Spleen (tissue), 11 donors: ENCODE measurements at regions not wholly inside any gene's neighbourhood (a gene's known extent, or its start where the extent isn't known, plus 50 kb on each side); places are given as distances from the start of the nearest gene placed in this dataset.

Experiments used
- DNase-seq: peaks from one replicate; pipeline ENCODE4 v3.0.0-alpha.2; 2020
- H3K27ac ChIP-seq, 8 donors: fragments of 200-600 bp; sonication (generic) in 7 of 8; 1 replicate in 4 of 8; 2 replicates in 4 of 8; pipeline versions ENCODE4 v1.5.0 to v1.8.0; 2016 to 2021; ENCODE audit warnings: inconsistent platforms in 4 of 8, mild to moderate bottlenecking in 4 of 8, moderate library complexity in 1 of 8
- H3K27me3 ChIP-seq, 7 donors: fragments of 200-600 bp; sonication (generic) in 6 of 7; replicated peaks in 1 of 7; 1 replicate in 4 of 7; 2 replicates in 3 of 7; pipeline versions ENCODE4 v1.5.0 to v1.8.0; 2016 to 2021; ENCODE audit warnings: inconsistent platforms in 3 of 7, mild to moderate bottlenecking in 1 of 7
- H3K36me3 ChIP-seq, 6 donors: fragments of 200-600 bp; sonication (generic) in 5 of 6; 1 replicate in 4 of 6; 2 replicates in 2 of 6; pipeline versions ENCODE4 v1.5.0 to v1.8.0; 2016 to 2021; ENCODE audit warnings: inconsistent platforms in 2 of 6
- H3K4me1 ChIP-seq, 6 donors: fragments of 200-600 bp; sonication (generic) in 5 of 6; 1 replicate in 3 of 6; 2 replicates in 3 of 6; pipeline versions ENCODE4 v1.5.0 to v1.8.0; 2016 to 2021; ENCODE audit warnings: inconsistent platforms in 3 of 6
- H3K4me3 ChIP-seq, 8 donors: fragments of 200-600 bp; sonication (generic) in 7 of 8; 1 replicate in 4 of 8; 2 replicates in 4 of 8; pipeline versions ENCODE4 v1.5.0 to v1.8.0; 2016 to 2021; ENCODE audit warnings: inconsistent platforms in 4 of 8, mild to moderate bottlenecking in 4 of 8, moderate library complexity in 2 of 8
- H3K9me3 ChIP-seq, 8 donors: fragments of 200-600 bp; sonication (generic) in 7 of 8; 1 replicate in 4 of 8; 2 replicates in 4 of 8; pipeline versions ENCODE4 v1.5.0 to v1.8.0; 2016 to 2021; ENCODE audit warnings: inconsistent platforms in 4 of 8
- CTCF ChIP-seq, 11 experiments: fragments of 200-600 bp in 7 of 11; fragments of 450-650 bp in 4 of 11; sonication (generic) in 4 of 11; IDR thresholded peaks in 8 of 11; conservative IDR thresholded peaks in 3 of 11; 1 replicate in 7 of 11; 2 replicates in 4 of 11; pipeline versions ENCODE4 v1.4.0 to v1.8.0; 2016 to 2021; ENCODE audit warnings: antibody characterized with exemption in 11 of 11, inconsistent platforms in 4 of 11, mild to moderate bottlenecking in 1 of 11
- POLR2A ChIP-seq, 3 donors: fragments of 450-650 bp; IDR thresholded peaks; one replicate each; pipeline ENCODE4 v1.5.1; 2017; ENCODE audit warnings: antibody characterized with exemption in 3 of 3, mild to moderate bottlenecking in 1 of 3
- POLR2AphosphoS5 ChIP-seq, 3 donors: sonication (generic); formaldehyde crosslinking; IDR thresholded peaks; one replicate each; pipeline ENCODE4 v1.5.1; 2017; ENCODE audit warnings: antibody characterized with exemption in 3 of 3
- WGBS, 5 donors: extraction: QIAGEN DNeasy Blood & Tissue Kit in 3 of 5; methylation state at CpG; one replicate each; pipeline versions ENCODE4 v1.1.5 to v1.1.7; 2013 to 2018; 5-methylcytosine and 5-hydroxymethylcytosine counted together
- intact Hi-C: fragments of 100-400 bp; cut with DNase I; formaldehyde crosslinking; loops from one replicate; pipeline ENCODE4 v1.15.0; 2023; ENCODE audit warnings: low total_unique reads
- donor health status: healthy with polysubstance abuse.
- donor health status: DM: no; HTN: no; CAD: no; lungs with moderate emphysema.
- donor health status: DM: no; HTN: no; CAD: no.
- donor health status: Bipolar disorder and iron deficiency.
- donor health status: healthy.
- donor health status: DM: no; HTN: no; CAD: no.
- donor health status: DM: yes; HTN: yes; CAD: no.

- H3K27ac ChIP-seq = no peak overlapping the region
- H3K27me3 ChIP-seq = peaks cover 0 to 56% (median 0%) of the 10 kb centered on the region in 7 donors
- no peaks in the 10 kb centered on the region for H3K9me3 ChIP-seq
- intact Hi-C loops = no loop called here
- H3K36me3 ChIP-seq = no peaks in the 10 kb centered on the region
- H3K4me3 ChIP-seq = no peak overlapping the region
- peaks cover 0 to 5% (median 0%) of the 10 kb centered on the region in 6 donors for H3K4me1 ChIP-seq
- WGBS, 5 donors = 84 to 89% (median 88%) methylated on average over 1 of the region's 1 CpG
- no peak for TF ChIP-seq POLR2A (IDR thresholded peaks at IDR 0.05)
- TF ChIP-seq CTCF (IDR thresholded peaks at IDR 0.05 in 8 of 11, conservative IDR thresholded peaks at IDR 0.05 in 3 of 11) = no peak
- no peak for TF ChIP-seq POLR2AphosphoS5 (IDR thresholded peaks at IDR 0.05)
- no peak for DNase-seq
Measured at GRCh38 chr15:69647142-69647513, 194.5 kb downstream of the RPLP1 start.

- H3K4me3 ChIP-seq = no peak overlapping the region
- TF ChIP-seq CTCF (IDR thresholded peaks at IDR 0.05 in 8 of 11, conservative IDR thresholded peaks at IDR 0.05 in 3 of 11) (no peak), POLR2AphosphoS5 (IDR thresholded peaks at IDR 0.05) (no peak), POLR2A (IDR thresholded peaks at IDR 0.05) (no peak)
- no peak for DNase-seq
- H3K9me3 ChIP-seq = no peaks in the 10 kb centered on the region
- peaks cover 0 to 57% (median 0%) of the 10 kb centered on the region in 7 donors for H3K27me3 ChIP-seq
- H3K27ac ChIP-seq = no peak overlapping the region
- no peaks in the 10 kb centered on the region for H3K36me3 ChIP-seq
- peaks cover 0 to 16% (median 0%) of the 10 kb centered on the region in 6 donors for H3K4me1 ChIP-seq
- WGBS, 5 donors = 55 to 68% (median 58%) methylated on average over 14 of the region's 14 CpGs
- intact Hi-C loops = no loop called here
Measured at GRCh38 chr15:69648212-69648611, 195.6 kb downstream of the RPLP1 start.

- Histone ChIP-seq H3K9me3 (no peaks in the 10 kb centered on the region), H3K36me3 (no peaks in the 10 kb centered on the region), H3K27me3 (peaks cover 0 to 57% (median 0%) of the 10 kb centered on the region in 7 donors), H3K4me3 (no peak overlapping the region), H3K27ac (no peak overlapping the region), H3K4me1 (peaks cover 0 to 17% (median 0%) of the 10 kb centered on the region in 6 donors)
- DNase-seq = no peak
- 66 to 77% (median 68%) methylated on average over 13 of the region's 13 CpGs for WGBS, 5 donors
- intact Hi-C loops = no loop called here
- TF ChIP-seq CTCF (IDR thresholded peaks at IDR 0.05 in 8 of 11, conservative IDR thresholded peaks at IDR 0.05 in 3 of 11) (no peak), POLR2AphosphoS5 (IDR thresholded peaks at IDR 0.05) (no peak), POLR2A (IDR thresholded peaks at IDR 0.05) (no peak)
Measured at GRCh38 chr15:69648775-69649735, 196.4 kb downstream of the RPLP1 start.

GRCh38 chr15:69652293-69652692 lies 199.7 kb downstream of the RPLP1 start:
- Histone ChIP-seq H3K9me3 (no peaks in the 10 kb centered on the region), H3K4me1 (peaks cover 0 to 17% (median 0%) of the 10 kb centered on the region in 6 donors), H3K27me3 (peaks cover 0 to 52% (median 0%) of the 10 kb centered on the region in 7 donors), H3K4me3 (no peak overlapping the region), H3K27ac (no peak overlapping the region), H3K36me3 (no peaks in the 10 kb centered on the region)
- intact Hi-C loops = no loop called here
- TF ChIP-seq POLR2A (IDR thresholded peaks at IDR 0.05) = no peak
- TF ChIP-seq CTCF (IDR thresholded peaks at IDR 0.05 in 8 of 11, conservative IDR thresholded peaks at IDR 0.05 in 3 of 11) = no peak
- TF ChIP-seq POLR2AphosphoS5 (IDR thresholded peaks at IDR 0.05) = no peak
- WGBS, 5 donors = 92 to 94% (median 93%) methylated on average over 1 of the region's 1 CpG
- DNase-seq = no peak
